HFFc6 (cell line): ENCODE measurements at regions not wholly inside any gene's neighbourhood (a gene's known extent, or its start where the extent isn't known, plus 50 kb on each side); places are given as distances from the start of the nearest gene placed in this dataset.

Experiments used
- DNase-seq: peaks from one replicate; pipeline ENCODE4 v3.0.0-alpha.2; 2018
- H3K27ac Mint-ChIP-seq: 2 replicates; pipeline ENCODE4 v1.8.0; 2020; ENCODE audit warnings: mild to moderate bottlenecking, mixed read lengths
- H3K27me3 Mint-ChIP-seq: 2 replicates; pipeline ENCODE4 v1.8.0; 2021; ENCODE audit warnings: mild to moderate bottlenecking, moderate library complexity, mixed read lengths; ENCODE audit not compliant: insufficient read depth
- H3K36me3 Mint-ChIP-seq: 2 replicates; pipeline ENCODE4 v1.8.0; 2021; ENCODE audit warnings: low read depth, mixed read lengths
- H3K4me1 Mint-ChIP-seq: 2 replicates; pipeline ENCODE4 v1.8.0; 2020; ENCODE audit warnings: low read depth, mixed read lengths
- H3K4me3 Mint-ChIP-seq: 2 replicates; pipeline ENCODE4 v1.8.0; 2020; ENCODE audit warnings: mild to moderate bottlenecking, moderate library complexity, mixed read lengths
- H3K9me3 Mint-ChIP-seq: 2 replicates; pipeline ENCODE4 v1.8.0; 2020; ENCODE audit warnings: mild to moderate bottlenecking, mixed read lengths
- CTCF ChIP-seq: fragments of 200-600 bp; sonication (generic); IDR thresholded peaks from 2 replicates; pipeline ENCODE4 v1.5.0; 2021; ENCODE audit warnings: antibody characterized with exemption, mild to moderate bottlenecking

GRCh38 chr4:119841361-119841760 lies 212.8 kb upstream of the PDE5A start:
- Mint-ChIP-seq H3K27me3 (no peaks in the 10 kb centered on the region; the same call in 1 of the 2 replicates), H3K4me1 (no peaks in the 10 kb centered on the region), H3K27ac (no peak overlapping the region), H3K4me3 (no peak overlapping the region), H3K36me3 (no peaks in the 10 kb centered on the region), H3K9me3 (no peaks in the 10 kb centered on the region)
- no peak for DNase-seq
- no peak for TF ChIP-seq CTCF

- Mint-ChIP-seq H3K4me3 (no peak overlapping the region), H3K27me3 (no peaks in the 10 kb centered on the region; the same call in 1 of the 2 replicates), H3K27ac (no peak overlapping the region), H3K36me3 (no peaks in the 10 kb centered on the region), H3K4me1 (no peaks in the 10 kb centered on the region), H3K9me3 (no peaks in the 10 kb centered on the region)
- DNase-seq, result no peak
- TF ChIP-seq CTCF, result no peak
Observed at GRCh38 chr4:119835613-119835910, 207.0 kb upstream of the PDE5A start.

- Mint-ChIP-seq H3K27ac (no peak overlapping the region), H3K9me3 (no peaks in the 10 kb centered on the region)
Observed at GRCh38 chr4:119834906-119835612, 206.5 kb upstream of the PDE5A start.

DNA sequence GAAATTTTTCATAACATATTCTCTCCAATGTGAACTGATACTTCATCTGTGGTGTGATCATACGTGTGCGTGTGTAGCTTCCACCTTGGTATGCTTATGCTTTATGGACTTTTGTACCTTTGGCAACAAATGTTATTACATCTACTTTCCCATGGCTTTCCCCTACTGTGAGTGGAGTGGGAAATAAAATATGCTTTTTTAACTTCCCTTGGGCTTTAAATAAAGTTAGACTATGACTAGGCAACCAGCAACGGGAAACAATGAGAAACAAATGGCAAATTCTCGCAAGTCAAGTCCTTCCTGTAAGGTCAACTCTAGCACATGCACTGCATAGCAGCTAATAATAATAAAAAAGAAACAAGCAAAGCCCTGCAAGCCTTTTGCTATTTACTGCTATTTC lies 205.0 kb upstream of the PDE5A start:
- H3K27ac Mint-ChIP-seq, result no peak overlapping the region
- H3K4me1 Mint-ChIP-seq, result no peaks in the 10 kb centered on the region
- no peaks in the 10 kb centered on the region for H3K36me3 Mint-ChIP-seq
- H3K4me3 Mint-ChIP-seq, result no peak overlapping the region
- H3K9me3 Mint-ChIP-seq, result no peaks in the 10 kb centered on the region
- DNase-seq, result no peak
- no peak for TF ChIP-seq CTCF
- H3K27me3 Mint-ChIP-seq, result no peaks in the 10 kb centered on the region

More at GRCh38 chr4:119834906-119835612, 206.5 kb upstream of the PDE5A start:
- H3K4me1 Mint-ChIP-seq, result no peaks in the 10 kb centered on the region
- no peaks in the 10 kb centered on the region for H3K36me3 Mint-ChIP-seq
- H3K27me3 Mint-ChIP-seq, result no peaks in the 10 kb centered on the region
- no peak overlapping the region for H3K4me3 Mint-ChIP-seq
- DNase-seq, result no peak
- TF ChIP-seq CTCF, result no peak

DNA sequence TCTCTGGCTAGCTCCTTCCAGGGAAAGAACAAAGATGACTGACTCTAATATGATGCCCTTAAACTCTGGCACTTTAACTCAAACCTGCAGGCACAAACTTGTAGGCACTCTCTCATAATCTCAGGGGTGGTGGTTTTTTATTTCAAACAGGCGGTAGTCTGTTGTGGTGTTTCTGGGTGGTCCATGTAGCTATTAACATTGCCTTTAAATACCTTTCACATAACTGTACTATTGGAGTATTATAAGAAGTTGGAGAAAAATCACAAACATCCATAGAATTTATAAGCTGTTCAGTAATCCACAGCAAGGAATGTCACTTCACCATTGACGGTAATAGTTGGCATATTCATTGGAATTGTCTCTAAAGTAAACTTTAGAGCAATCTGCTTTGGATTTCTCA lies 204.2 kb upstream of the PDE5A start:
- no peaks in the 10 kb centered on the region for H3K9me3 Mint-ChIP-seq
- no peaks in the 10 kb centered on the region for H3K27me3 Mint-ChIP-seq
- no peaks in the 10 kb centered on the region for H3K36me3 Mint-ChIP-seq
- no peak for DNase-seq
- no peak overlapping the region for H3K4me3 Mint-ChIP-seq
- H3K4me1 Mint-ChIP-seq, result no peaks in the 10 kb centered on the region
- H3K27ac Mint-ChIP-seq, result no peak overlapping the region
- no peak for TF ChIP-seq CTCF

GRCh38 chr4:119829326-119829725 lies 200.7 kb upstream of the PDE5A start:
- Mint-ChIP-seq H3K27ac (no peak overlapping the region), H3K36me3 (no peaks in the 10 kb centered on the region), H3K27me3 (no peaks in the 10 kb centered on the region), H3K4me1 (no peaks in the 10 kb centered on the region), H3K4me3 (no peak overlapping the region), H3K9me3 (no peaks in the 10 kb centered on the region)
- no peak for TF ChIP-seq CTCF
- DNase-seq, result no peak
